ENCODE measurements at regions not wholly inside any gene's neighbourhood (a gene's known extent, or its start where the extent isn't known, plus 50 kb on each side); places are given as distances from the start of the nearest gene placed in this dataset.

- H3K9me3 ChIP-seq, result no peaks in the 10 kb centered on the region
- no peaks in the 10 kb centered on the region for H3K36me3 ChIP-seq
- no peaks in the 10 kb centered on the region for H3K27me3 ChIP-seq
- no peaks in the 10 kb centered on the region for H3K4me1 ChIP-seq
- no peak overlapping the region for H3K4me3 ChIP-seq
- no peak for DNase-seq
- no peak overlapping the region for H3K27ac ChIP-seq
- TF ChIP-seq POLR2A (IDR thresholded peaks at IDR 0.05) (no peak), CTCF (IDR thresholded peaks at IDR 0.05) (no peak)
Observed at GRCh38 chr7:19572566-19572965, 136.3 kb downstream of the POLR1F start.

GRCh38 chr7:19567011-19567410, 141.8 kb downstream of the POLR1F start:
- TF ChIP-seq POLR2A (IDR thresholded peaks at IDR 0.05), result no peak
- no peak for TF ChIP-seq CTCF (IDR thresholded peaks at IDR 0.05)
- H3K36me3 ChIP-seq, result no peaks in the 10 kb centered on the region
- H3K4me1 ChIP-seq, result no peaks in the 10 kb centered on the region
- no peak overlapping the region for H3K27ac ChIP-seq
- DNase-seq, result no peak
- H3K4me3 ChIP-seq, result no peak overlapping the region
- H3K9me3 ChIP-seq, result no peaks in the 10 kb centered on the region
- no peaks in the 10 kb centered on the region for H3K27me3 ChIP-seq

- Histone ChIP-seq H3K27me3 (no peaks in the 10 kb centered on the region), H3K4me1 (no peaks in the 10 kb centered on the region), H3K27ac (no peak overlapping the region), H3K4me3 (no peak overlapping the region), H3K9me3 (no peaks in the 10 kb centered on the region), H3K36me3 (no peaks in the 10 kb centered on the region)
- TF ChIP-seq CTCF (IDR thresholded peaks at IDR 0.05), result no peak
- TF ChIP-seq POLR2A (IDR thresholded peaks at IDR 0.05), result no peak
- no peak for DNase-seq
Observed at GRCh38 chr7:19565602-19566001, 143.2 kb downstream of the POLR1F start.

GRCh38 chr7:19561121-19561805, 147.6 kb downstream of the POLR1F start:
- Histone ChIP-seq H3K27me3 (no peaks in the 10 kb centered on the region), H3K4me3 (no peak overlapping the region), H3K36me3 (no peaks in the 10 kb centered on the region), H3K27ac (no peak overlapping the region), H3K9me3 (no peaks in the 10 kb centered on the region), H3K4me1 (no peaks in the 10 kb centered on the region)
- no peak for TF ChIP-seq CTCF (IDR thresholded peaks at IDR 0.05)
- no peak for TF ChIP-seq POLR2A (IDR thresholded peaks at IDR 0.05)
- DNase-seq, result no peak

GRCh38 chr7:19560111-19560883, 148.5 kb downstream of the POLR1F start:
- H3K27ac ChIP-seq, result no peak overlapping the region
- no peak for DNase-seq
- H3K4me1 ChIP-seq, result no peaks in the 10 kb centered on the region
- H3K27me3 ChIP-seq, result no peaks in the 10 kb centered on the region
- H3K9me3 ChIP-seq, result no peaks in the 10 kb centered on the region
- no peak overlapping the region for H3K4me3 ChIP-seq
- H3K36me3 ChIP-seq, result no peaks in the 10 kb centered on the region
- TF ChIP-seq CTCF (IDR thresholded peaks at IDR 0.05) (no peak), POLR2A (IDR thresholded peaks at IDR 0.05) (no peak)

Data from Peyer's patch (tissue), 4 donors.